ENCODE measurements at regions not wholly inside any gene's neighbourhood (a gene's known extent, or its start where the extent isn't known, plus 50 kb on each side); places are given as distances from the start of the nearest gene placed in this dataset.

- H3K27ac ChIP-seq: no peak overlapping the region
Measured at GRCh38 chr2:128472789-128473174, 154.1 kb upstream of the HS6ST1 start.

DNA sequence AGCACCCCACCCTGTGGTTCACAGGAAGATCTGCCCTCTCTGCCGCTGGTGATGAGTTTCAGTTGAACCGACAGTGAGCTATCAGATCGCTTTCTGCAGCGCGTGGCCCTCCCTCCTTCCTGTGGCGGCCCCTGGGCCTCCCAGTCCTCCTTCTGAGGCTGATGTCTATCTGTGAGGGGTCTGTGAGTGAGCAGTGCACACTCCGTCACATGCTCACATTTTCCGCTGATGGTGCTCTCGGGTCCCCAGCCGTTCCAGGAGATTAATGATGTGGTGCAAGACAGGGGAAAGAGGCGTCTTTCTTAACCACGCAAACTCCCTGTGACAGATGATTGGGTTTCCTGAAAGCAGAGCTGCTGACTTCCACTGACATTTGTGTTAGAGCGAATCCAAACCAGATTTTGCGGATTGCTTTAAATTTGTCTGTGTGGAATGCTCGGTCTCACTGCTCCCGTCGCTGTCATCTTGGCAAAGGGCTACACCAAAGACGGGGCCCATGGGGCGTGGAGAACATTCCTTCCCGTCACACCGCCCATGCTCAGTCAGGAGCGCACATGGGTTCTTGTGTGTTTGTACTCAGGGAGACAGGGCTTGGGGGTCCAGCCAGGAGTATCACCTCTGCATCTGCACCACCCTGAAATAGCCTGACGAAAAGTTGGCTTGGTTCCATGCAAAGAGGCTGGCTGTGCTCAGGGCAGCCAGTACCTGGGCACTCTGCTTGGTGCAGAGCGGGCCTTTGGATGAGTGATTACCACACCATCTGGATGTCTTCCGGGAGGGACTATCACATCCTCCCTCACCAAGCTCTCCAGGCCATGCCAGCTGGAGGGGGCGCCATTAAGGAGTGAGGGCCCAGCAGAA, 154.7 kb upstream of the HS6ST1 start:
- Histone ChIP-seq H3K4me2 (ENCODE audit: low read length) (peak overlapping the region; percentile 56), H3K9me3 (ENCODE audit: control insufficient read depth, low read length) (no peaks in the 10 kb centered on the region), H3K27me3 (ENCODE audit: control insufficient read depth, insufficient read depth, low read length) (no peaks in the 10 kb centered on the region), H3K36me3 (ENCODE audit: control insufficient read depth, insufficient read depth, low read length) (no peaks in the 10 kb centered on the region), H2AFZ (peak overlapping the region; percentile 83), H3K4me3 (ENCODE audit: low read depth, low read length) (peak overlapping the region; percentile 12), H3K27ac (peak overlapping the region; percentile 2), H3K9ac (no peak overlapping the region), H3K79me2 (no peaks in the 10 kb centered on the region), H3K4me1 (peaks cover 9% of the 10 kb centered on the region)
- no peak for TF ChIP-seq CTCF (IDR thresholded peaks at IDR 0.05)

More at GRCh38 chr2:128472789-128473174, 154.1 kb upstream of the HS6ST1 start:
- Histone ChIP-seq H3K79me2 (no peaks in the 10 kb centered on the region), H3K4me2 (ENCODE audit: low read length) (no peak overlapping the region), H2AFZ (peak overlapping the region; percentile 83), H3K36me3 (ENCODE audit: control insufficient read depth, insufficient read depth, low read length) (no peaks in the 10 kb centered on the region), H3K4me3 (ENCODE audit: low read depth, low read length) (no peak overlapping the region), H3K27me3 (ENCODE audit: control insufficient read depth, insufficient read depth, low read length) (no peaks in the 10 kb centered on the region), H3K4me1 (peaks cover 9% of the 10 kb centered on the region), H3K9me3 (ENCODE audit: control insufficient read depth, low read length) (no peaks in the 10 kb centered on the region), H3K9ac (no peak overlapping the region)
- no peak for TF ChIP-seq CTCF (IDR thresholded peaks at IDR 0.05)

GRCh38 chr2:128474036-128474955, 155.6 kb upstream of the HS6ST1 start:
- no peaks in the 10 kb centered on the region for H3K9me3 ChIP-seq (ENCODE audit: control insufficient read depth, low read length)
- no peak overlapping the region for H2AFZ ChIP-seq
- H3K4me2 ChIP-seq (ENCODE audit: low read length): no peak overlapping the region
- H3K27me3 ChIP-seq (ENCODE audit: control insufficient read depth, insufficient read depth, low read length): no peaks in the 10 kb centered on the region
- H3K4me1 ChIP-seq: peaks cover 9% of the 10 kb centered on the region
- H3K27ac ChIP-seq: no peak overlapping the region
- no peak overlapping the region for H3K9ac ChIP-seq
- H3K79me2 ChIP-seq: no peaks in the 10 kb centered on the region
- no peaks in the 10 kb centered on the region for H3K36me3 ChIP-seq (ENCODE audit: control insufficient read depth, insufficient read depth, low read length)
- no peak overlapping the region for H3K4me3 ChIP-seq (ENCODE audit: low read depth, low read length)
- TF ChIP-seq CTCF (IDR thresholded peaks at IDR 0.05): no peak

GRCh38 chr2:128474962-128475361, 156.3 kb upstream of the HS6ST1 start:
- Histone ChIP-seq H3K4me3 (ENCODE audit: low read depth, low read length) (no peak overlapping the region), H3K36me3 (ENCODE audit: control insufficient read depth, insufficient read depth, low read length) (no peaks in the 10 kb centered on the region), H3K27me3 (ENCODE audit: control insufficient read depth, insufficient read depth, low read length) (no peaks in the 10 kb centered on the region), H3K9me3 (ENCODE audit: control insufficient read depth, low read length) (no peaks in the 10 kb centered on the region), H3K4me1 (peaks cover 9% of the 10 kb centered on the region), H2AFZ (no peak overlapping the region), H3K4me2 (ENCODE audit: low read length) (no peak overlapping the region), H3K79me2 (no peaks in the 10 kb centered on the region), H3K9ac (no peak overlapping the region), H3K27ac (no peak overlapping the region)
- TF ChIP-seq CTCF (IDR thresholded peaks at IDR 0.05): no peak

Measured in parathyroid adenoma (tissue), 2 donors.